HG03571 (cell line): ENCODE measurements at regions not wholly inside any gene's neighbourhood (a gene's known extent, or its start where the extent isn't known, plus 50 kb on each side); places are given as distances from the start of the nearest gene placed in this dataset.

Experiments
- ATAC-seq: cut with Tn5 transposase; IDR thresholded peaks from one replicate; pipeline ENCODE4 v1.9.1; 2021; ENCODE audit not compliant: unreplicated experiment

- ATAC-seq: no peak
These were observed 147.9 kb upstream of the CBLN2 start for GRCh38 chr18:72692086-72692485.

- no peak for ATAC-seq
These were observed 143.6 kb upstream of the CBLN2 start for GRCh38 chr18:72687736-72688135.

DNA sequence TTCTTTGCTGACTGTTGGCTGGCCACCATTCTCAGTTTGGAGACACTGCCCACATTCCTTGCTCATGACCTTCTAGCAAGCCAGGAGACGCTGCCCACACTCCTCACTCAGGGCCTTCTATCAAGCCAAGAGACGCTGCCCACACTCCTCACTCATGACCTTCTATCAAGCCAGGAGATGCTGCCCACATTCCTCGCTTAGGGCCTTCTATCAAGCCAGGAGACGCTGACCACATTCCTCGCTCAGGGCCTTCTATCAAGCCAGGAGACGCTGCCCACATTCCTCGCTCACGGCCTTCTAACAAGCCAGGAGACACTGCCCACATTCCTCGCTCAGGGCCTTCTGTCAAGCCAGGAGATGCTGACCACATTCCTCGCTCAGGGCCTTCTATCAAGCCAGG lies 131.3 kb upstream of the CBLN2 start:
- no peak for ATAC-seq

- ATAC-seq: peak; percentile 95
These were observed 130.6 kb upstream of the CBLN2 start for GRCh38 chr18:72674710-72675109.

DNA sequence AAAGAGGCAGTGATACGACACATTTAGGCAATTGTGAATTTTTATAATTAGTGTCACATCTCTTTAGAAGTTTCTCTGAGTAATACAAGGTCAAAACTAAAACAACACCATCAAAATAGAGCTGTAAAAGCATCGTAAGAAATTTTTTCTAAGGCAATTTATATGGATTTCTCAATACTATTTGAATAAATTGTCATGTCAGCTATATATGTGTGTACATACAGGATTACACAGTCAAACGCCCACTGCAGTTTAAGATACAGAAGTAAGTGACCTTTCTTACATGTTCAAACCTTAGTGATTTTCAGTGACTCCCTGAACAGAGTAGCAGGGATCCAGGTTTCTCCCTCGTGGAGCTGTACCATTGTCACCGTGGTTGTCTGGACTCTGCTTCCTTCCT lies 129.1 kb upstream of the CBLN2 start:
- no peak for ATAC-seq

- peak; percentile 34 for ATAC-seq
These were observed 128.4 kb upstream of the CBLN2 start for GRCh38 chr18:72672364-72673184.

DNA sequence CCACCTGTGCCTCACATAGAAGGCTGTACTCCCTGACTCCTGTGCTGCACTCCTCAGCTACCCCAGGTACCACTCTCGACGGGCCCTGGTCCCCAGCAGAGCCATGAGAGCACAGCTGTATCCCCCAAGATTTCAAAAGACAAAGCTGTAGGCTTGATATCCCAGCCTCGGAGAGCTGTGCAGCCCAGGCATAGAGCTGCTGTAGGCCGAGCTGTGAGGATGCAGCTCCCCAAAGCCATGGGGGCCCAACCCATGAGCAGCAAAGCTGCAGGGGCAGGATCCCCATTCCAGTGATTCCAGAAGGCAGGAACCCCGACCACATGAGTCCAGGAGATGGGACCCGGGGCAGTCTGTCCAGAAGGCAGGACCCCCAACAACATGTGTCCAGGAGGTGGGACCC lies 123.8 kb upstream of the CBLN2 start:
- ATAC-seq: no peak

DNA sequence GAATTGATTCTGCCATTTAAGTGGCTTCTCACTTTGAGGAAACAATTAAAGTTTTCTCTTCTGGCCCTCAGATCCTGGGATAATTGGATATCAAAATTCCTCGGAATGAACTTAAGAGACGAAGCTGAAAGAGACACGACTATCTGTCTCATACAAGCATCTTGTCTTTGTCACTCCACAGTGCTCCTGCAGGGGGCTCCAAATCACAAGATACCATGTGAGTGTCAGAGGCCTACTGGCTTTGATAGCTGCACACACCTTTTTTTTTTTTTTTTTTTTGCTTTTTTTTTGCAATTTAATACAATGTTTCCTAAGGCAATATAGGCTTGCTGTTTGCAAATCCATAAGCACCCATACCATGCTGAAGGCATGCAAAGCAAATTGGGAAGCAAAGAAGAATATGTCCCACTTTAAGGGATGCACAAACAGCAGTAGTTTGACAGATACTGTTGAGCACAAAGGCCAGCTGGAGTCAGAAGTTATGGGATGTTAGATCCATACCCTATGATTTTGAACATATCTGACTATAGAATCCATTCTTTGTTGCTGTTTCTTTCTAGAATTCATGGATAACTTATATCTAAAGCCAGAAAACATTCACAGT lies 109.0 kb upstream of the CBLN2 start:
- peak; percentile 95 for ATAC-seq

DNA sequence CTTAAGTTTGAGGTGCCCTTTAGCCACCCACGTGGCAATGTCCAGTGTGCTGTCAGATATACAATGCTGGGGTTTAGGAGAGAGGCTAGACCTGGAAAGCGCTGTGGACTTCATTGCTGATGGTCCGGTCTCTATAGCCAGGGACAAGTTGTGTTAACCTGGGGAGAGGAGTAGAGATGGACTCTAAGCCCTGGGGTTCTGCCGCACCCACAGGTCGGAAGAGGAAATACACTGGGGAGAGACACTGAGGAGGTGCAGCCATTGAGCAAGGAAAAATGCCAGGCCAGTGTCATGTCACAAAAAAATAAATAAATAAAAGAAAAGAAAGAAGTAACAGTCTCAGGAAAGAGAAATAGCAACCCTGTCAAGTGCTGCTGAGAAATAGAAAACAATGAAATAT lies 106.9 kb upstream of the CBLN2 start:
- no peak for ATAC-seq

DNA sequence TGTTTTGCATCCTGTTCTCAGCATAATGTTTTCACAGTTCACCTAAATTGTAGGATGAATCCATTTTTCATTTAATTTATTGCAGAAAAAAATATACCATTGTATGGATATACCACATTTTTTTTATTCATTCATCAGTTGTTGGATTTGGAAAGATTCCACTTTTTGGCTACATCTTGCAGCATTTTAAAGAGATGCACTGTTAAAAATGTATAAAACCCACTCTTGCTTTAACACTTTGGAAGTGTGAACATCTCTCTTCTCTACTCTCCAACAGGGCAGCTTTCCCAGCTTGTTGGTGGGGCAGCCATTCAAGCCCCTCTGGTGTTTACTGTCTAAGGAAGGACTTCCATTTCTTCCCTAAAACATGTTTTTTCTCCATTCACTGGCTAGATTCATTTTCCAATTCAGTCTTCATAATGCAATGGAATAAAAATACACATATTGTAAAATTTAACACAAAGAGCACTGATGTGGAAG lies 104.4 kb upstream of the CBLN2 start:
- ATAC-seq: no peak

DNA sequence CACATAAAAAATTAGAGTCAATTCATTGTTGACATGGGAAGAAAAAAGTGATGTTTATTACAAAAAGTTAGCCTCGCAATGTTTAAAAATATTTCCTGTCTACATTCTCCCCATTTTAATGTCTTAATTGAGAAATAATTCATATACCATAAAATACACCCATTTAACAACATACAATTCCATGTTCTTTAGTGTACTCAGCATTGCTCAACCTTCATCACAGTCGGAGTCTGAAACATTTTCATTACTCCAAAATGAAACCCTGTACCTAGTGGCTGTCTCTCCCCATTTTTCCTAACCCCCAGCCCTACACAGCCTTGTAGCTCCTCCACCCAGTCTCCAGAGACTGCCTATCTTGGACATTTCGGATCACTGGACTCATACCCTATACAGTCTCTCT lies 103.9 kb upstream of the CBLN2 start:
- no peak for ATAC-seq

- no peak for ATAC-seq
These were observed 96.4 kb upstream of the CBLN2 start for GRCh38 chr18:72640557-72640956.

DNA sequence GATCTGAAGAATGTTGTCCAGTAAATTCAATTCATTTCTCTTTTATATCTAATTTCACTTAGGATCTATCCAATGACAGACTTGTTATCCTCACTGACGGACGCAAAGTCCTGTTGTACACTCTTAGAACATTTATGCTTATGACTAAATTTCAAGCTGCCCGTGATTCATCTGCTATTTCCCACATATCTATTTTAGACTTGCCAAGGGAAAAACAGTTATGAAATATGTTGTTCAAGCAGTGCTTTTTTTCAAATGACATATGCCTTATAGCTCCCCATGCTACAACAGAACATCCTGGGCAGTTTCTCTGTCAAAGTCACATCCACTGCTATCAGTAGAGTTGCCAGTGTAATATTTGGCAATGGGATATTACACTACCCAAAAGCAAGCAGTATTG lies 94.2 kb upstream of the CBLN2 start:
- no peak for ATAC-seq

GRCh38 chr18:72637721-72638120 lies 93.6 kb upstream of the CBLN2 start:
- ATAC-seq: no peak

DNA sequence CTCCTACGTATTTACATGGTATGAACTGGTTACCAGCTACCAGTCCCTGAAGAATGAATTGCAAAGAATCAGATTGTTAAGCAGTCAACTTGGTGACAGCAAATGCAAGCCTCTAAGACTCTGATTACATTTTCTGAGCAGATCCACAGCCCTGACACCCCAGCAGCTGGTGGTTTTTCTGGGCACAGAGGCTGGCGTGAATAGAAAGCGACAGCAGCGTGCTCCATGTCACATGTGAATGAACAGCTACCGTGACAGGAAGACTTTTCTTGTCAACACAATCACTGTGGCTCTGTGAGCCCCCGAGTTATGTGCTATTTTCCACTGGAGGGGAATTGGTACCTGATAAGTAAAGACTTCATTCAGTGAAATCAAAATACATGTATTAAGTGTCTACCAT lies 93.2 kb upstream of the CBLN2 start:
- ATAC-seq: no peak

DNA sequence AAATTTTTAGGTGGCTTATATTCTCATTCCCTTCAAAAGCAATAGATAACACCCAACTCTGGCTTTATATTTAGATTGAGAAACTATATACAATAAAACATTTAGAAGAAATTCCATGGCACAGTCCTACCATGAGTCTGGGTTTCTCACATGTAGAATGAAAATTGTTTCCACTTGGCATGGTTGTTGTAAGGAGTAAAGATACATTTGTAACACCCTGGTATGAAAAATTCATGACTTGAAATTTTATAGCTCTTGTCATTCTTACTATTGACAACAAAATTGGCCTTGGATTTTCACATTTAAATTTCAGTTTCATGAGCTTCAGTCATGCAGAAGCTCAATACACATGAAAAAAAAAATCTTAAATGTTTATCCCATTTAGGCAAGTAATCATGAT lies 92.5 kb upstream of the CBLN2 start:
- no peak for ATAC-seq

GRCh38 chr18:72634500-72634899 lies 90.4 kb upstream of the CBLN2 start:
- no peak for ATAC-seq

GRCh38 chr18:72630991-72631390 lies 86.8 kb upstream of the CBLN2 start:
- ATAC-seq: no peak

- no peak for ATAC-seq
These were observed 79.3 kb upstream of the CBLN2 start for GRCh38 chr18:72623444-72623843.

GRCh38 chr18:72613534-72613930 lies 69.4 kb upstream of the CBLN2 start:
- no peak for ATAC-seq

DNA sequence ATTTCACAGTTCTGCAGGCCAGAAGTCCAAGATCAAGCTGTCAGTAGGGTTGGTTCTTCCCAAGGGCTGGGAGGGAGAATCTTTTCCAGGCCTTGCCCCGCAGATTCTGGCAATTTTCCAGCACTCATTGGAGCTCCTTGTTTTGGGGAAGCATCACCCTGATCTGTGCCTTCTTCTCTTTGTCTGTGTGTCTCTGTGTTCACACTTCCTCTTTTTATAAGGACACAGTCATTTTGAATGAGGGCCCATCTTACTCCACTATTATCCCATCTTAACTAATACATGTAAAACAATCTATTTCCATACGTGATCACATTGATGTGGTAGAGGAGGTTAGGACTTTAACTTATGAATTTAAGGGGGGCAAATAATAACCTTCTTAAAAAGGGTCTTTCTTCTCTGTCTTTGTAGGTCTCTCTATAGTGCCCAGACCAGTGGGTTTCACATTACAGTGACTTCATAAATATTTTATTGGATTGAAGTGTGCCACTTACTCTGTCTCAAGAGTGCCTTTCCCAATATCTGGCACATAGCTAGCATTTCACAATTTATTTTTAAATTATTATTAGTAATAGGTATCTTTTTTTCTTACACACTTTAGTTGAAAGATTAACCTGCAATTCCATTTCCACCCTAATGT lies 68.9 kb upstream of the CBLN2 start:
- no peak for ATAC-seq

DNA sequence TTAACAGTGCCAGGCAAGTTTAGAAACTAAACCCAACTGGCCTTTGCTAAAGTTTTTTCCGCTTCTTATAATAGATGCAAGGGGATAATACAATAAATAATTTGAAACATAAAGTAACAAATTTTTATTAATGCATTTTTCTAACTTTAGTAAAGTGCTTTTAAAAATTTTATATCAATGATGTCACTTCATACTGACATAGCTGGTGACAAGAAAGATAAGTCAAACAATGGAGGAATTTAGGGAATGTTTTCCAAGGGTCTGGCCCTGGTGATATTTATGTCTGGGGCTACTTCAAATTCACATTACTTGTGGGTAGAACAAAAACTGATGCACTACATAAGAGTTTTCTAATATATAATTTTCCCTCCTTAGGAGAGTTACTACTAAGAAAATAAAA lies 61.2 kb upstream of the CBLN2 start:
- no peak for ATAC-seq
